ENCODE measurements at regions not wholly inside any gene's neighbourhood (a gene's known extent, or its start where the extent isn't known, plus 50 kb on each side); places are given as distances from the start of the nearest gene placed in this dataset.

DNA sequence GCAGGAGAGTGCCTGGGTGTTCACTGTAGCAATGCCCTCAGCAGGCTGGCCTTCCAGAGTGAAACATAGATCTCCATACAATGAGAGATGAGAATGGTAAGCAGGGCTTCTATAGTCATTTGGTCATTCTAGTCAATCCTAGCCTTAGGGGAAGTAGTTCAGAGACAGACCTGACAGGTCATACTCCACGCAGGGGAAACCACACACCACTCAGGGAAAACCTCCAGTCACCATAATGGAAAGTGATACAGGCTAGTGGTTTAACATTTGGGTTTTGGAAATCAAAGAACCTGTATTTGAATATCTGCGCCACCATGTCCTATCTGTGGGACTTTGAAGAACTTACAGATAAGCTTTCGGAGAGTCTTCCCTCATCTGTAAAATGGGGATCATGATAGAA, 425.7 kb upstream of the PPP2R3A start:
- Histone ChIP-seq H3K79me1 (ENCODE audit: low read depth in 1 of 2, low read length in 2 of 2) (no peaks in the 10 kb centered on the region), H2AK9ac (replicated peaks; ENCODE audit: low read depth, low read length, poor library complexity) (no peak overlapping the region), H2BK15ac (ENCODE audit: low read depth, low read length) (no peak overlapping the region), H3K9me1 (ENCODE audit: insufficient read depth, low read length) (no peaks in the 10 kb centered on the region), H4K91ac (ENCODE audit: insufficient read depth, low read depth, low read length) (no peak overlapping the region), H3K4ac (ENCODE audit: low read depth, low read length) (no peak overlapping the region), H3K14ac (replicated peaks; ENCODE audit: low read depth, low read length) (no peak overlapping the region), H3K9ac (ENCODE audit: low read depth, low read length) (no peak overlapping the region), H3K4me2 (ENCODE audit: low read depth, low read length) (no peak overlapping the region), H4K20me1 (ENCODE audit: insufficient read depth, low read length) (no peaks in the 10 kb centered on the region), H3K27ac (ENCODE audit: insufficient read depth, low read length) (no peak overlapping the region), H2BK20ac (ENCODE audit: low read depth, low read length) (no peak overlapping the region), H2AFZ (replicated peaks; ENCODE audit: low read length, poor library complexity) (no peak overlapping the region), H3K36me3 (ENCODE audit: control insufficient read depth, insufficient read depth, low read length) (no peaks in the 10 kb centered on the region), H3K4me3 (ENCODE audit: insufficient read depth, low read depth, low read length) (no peak overlapping the region), H2BK120ac (ENCODE audit: low read depth, low read length) (no peak overlapping the region), H3K9me3 (ENCODE audit: control insufficient read depth, insufficient read depth, low read length) (no peaks in the 10 kb centered on the region), H2BK5ac (ENCODE audit: low read depth, low read length, poor library complexity, severe bottlenecking) (no peak overlapping the region), H3K23ac (ENCODE audit: low read depth, low read length) (no peak overlapping the region), H2AK5ac (ENCODE audit: low read depth, low read length) (no peak overlapping the region), H4K8ac (ENCODE audit: low read depth in 2 of 2, low read length in 2 of 2) (no peak overlapping the region), H3K18ac (ENCODE audit: low read depth, low read length) (no peak overlapping the region), H3K27me3 (ENCODE audit: control insufficient read depth, insufficient read depth, low read length) (no peaks in the 10 kb centered on the region), H3K56ac (ENCODE audit: extremely low read depth, insufficient read depth, low read length) (no peak overlapping the region), H4K5ac (ENCODE audit: low read depth, low read length) (no peak overlapping the region), H3K4me1 (ENCODE audit: control insufficient read depth, insufficient read depth, low read length) (no peaks in the 10 kb centered on the region)
- DNase-seq (no peak), ATAC-seq (ENCODE audit: low read depth) (no peak)
- POLR2A ChIA-PET (ENCODE audit: unreplicated experiment) = no interaction called here
- CTCF ChIA-PET = no interaction called here
- no CpG with 5 or more reads among the region's 3 CpGs for WGBS, 2 experiments (ENCODE audit: extremely low coverage in 2 of 2, insufficient read length in 1 of 2)
- intact Hi-C loops (cut with micrococcal nuclease) = no loop called here
- in situ Hi-C loops (cut with MboI; ENCODE audit: low sequenced_read_pairs) = no loop called here
- TF ChIP-seq MAZ (IDR thresholded peaks at IDR 0.05; ENCODE audit: borderline replicate concordance, low read depth, low read length) (no peak), SMC3 (IDR thresholded peaks at IDR 0.05; ENCODE audit: low read depth, low read length) (no peak), BHLHE40 (IDR thresholded peaks at IDR 0.05; ENCODE audit: low read depth, low read length) (no peak), CHD1 (IDR thresholded peaks at IDR 0.05; ENCODE audit: low read depth, low read length) (no peak), RCOR1 (IDR thresholded peaks at IDR 0.05; ENCODE audit: insufficient replicate concordance, low read length) (no peak), FOS (IDR thresholded peaks at IDR 0.05; ENCODE audit: low read depth, low read length) (no peak), CEBPB (IDR thresholded peaks at IDR 0.05; ENCODE audit: low read depth, low read length) (no peak), RAD21 (IDR thresholded peaks at IDR 0.05; ENCODE audit: low read length) (no peak), MXI1 (IDR thresholded peaks at IDR 0.05; ENCODE audit: borderline replicate concordance, low read depth, low read length) (no peak), MAFK (IDR thresholded peaks at IDR 0.05; ENCODE audit: low read depth, low read length) (no peak), NFE2L2 (IDR thresholded peaks at IDR 0.05; ENCODE audit: low read depth, low read length) (no peak), POLR2A (IDR thresholded peaks at IDR 0.05; ENCODE audit: low read depth, low read length) (no peak), RFX5 (IDR thresholded peaks at IDR 0.05; ENCODE audit: low read depth, low read length) (no peak)
- TF ChIP-seq, protein P1, sequence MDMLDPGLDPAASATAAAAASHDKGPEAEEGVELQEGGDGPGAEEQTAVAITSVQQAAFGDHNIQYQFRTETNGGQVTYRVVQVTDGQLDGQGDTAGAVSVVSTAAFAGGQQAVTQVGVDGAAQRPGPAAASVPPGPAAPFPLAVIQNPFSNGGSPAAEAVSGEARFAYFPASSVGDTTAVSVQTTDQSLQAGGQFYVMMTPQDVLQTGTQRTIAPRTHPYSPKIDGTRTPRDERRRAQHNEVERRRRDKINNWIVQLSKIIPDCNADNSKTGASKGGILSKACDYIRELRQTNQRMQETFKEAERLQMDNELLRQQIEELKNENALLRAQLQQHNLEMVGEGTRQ (IDR thresholded peaks at IDR 0.05; ENCODE audit: low read depth, low read length) = no peak
- TF ChIP-seq, protein P2, sequence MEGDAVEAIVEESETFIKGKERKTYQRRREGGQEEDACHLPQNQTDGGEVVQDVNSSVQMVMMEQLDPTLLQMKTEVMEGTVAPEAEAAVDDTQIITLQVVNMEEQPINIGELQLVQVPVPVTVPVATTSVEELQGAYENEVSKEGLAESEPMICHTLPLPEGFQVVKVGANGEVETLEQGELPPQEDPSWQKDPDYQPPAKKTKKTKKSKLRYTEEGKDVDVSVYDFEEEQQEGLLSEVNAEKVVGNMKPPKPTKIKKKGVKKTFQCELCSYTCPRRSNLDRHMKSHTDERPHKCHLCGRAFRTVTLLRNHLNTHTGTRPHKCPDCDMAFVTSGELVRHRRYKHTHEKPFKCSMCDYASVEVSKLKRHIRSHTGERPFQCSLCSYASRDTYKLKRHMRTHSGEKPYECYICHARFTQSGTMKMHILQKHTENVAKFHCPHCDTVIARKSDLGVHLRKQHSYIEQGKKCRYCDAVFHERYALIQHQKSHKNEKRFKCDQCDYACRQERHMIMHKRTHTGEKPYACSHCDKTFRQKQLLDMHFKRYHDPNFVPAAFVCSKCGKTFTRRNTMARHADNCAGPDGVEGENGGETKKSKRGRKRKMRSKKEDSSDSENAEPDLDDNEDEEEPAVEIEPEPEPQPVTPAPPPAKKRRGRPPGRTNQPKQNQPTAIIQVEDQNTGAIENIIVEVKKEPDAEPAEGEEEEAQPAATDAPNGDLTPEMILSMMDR (conservative IDR thresholded peaks at IDR 0.05; ENCODE audit: low read depth, low read length) = no peak
- dilution Hi-C loops (cut with HindIII; ENCODE audit: low sequenced_read_pairs, unreplicated experiment) = no loop called here
- BruUV-seq (replicated peaks) = no TSS peak
